ENCODE measurements at regions not wholly inside any gene's neighbourhood (a gene's known extent, or its start where the extent isn't known, plus 50 kb on each side); places are given as distances from the start of the nearest gene placed in this dataset.
"Not testable (repeated sequence)": the region's sequence is repeated elsewhere in the genome, so short reads cannot be mapped to it uniquely, and the experiment has no call there.

DNA sequence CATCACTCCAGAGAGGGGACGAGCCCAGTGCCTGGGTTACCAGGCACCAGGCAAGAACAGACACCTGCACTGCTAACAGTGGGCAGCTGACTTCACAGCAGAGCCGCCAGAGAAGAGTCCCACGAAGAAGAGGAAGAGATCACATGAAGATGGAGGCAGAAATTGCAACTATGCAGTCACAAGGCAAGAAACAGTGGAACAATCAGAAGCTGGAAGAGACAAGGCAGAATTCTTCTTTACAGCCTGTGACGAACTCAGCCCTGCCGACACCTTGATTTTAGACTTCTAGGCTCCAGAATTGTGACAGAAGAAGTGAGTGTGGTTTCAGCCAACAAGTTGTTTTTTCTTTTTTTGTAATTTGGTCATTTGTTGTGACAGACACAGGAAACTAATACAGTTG, 59.2 kb downstream of the IL12A start:
- H3K4me3 ChIP-seq (ENCODE audit: low read depth, low read length): no peak overlapping the region
- DNase-seq (ENCODE audit: low read depth): no peak
- TF ChIP-seq, protein P1, sequence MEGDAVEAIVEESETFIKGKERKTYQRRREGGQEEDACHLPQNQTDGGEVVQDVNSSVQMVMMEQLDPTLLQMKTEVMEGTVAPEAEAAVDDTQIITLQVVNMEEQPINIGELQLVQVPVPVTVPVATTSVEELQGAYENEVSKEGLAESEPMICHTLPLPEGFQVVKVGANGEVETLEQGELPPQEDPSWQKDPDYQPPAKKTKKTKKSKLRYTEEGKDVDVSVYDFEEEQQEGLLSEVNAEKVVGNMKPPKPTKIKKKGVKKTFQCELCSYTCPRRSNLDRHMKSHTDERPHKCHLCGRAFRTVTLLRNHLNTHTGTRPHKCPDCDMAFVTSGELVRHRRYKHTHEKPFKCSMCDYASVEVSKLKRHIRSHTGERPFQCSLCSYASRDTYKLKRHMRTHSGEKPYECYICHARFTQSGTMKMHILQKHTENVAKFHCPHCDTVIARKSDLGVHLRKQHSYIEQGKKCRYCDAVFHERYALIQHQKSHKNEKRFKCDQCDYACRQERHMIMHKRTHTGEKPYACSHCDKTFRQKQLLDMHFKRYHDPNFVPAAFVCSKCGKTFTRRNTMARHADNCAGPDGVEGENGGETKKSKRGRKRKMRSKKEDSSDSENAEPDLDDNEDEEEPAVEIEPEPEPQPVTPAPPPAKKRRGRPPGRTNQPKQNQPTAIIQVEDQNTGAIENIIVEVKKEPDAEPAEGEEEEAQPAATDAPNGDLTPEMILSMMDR (conservative IDR thresholded peaks at IDR 0.05; ENCODE audit: low read depth, low read length): no peak

GRCh38 chr3:160049038-160049437, 60.4 kb downstream of the IL12A start:
- no peak for DNase-seq (ENCODE audit: low read depth)
- no peak overlapping the region for H3K4me3 ChIP-seq (ENCODE audit: low read depth, low read length)
- TF ChIP-seq, protein P1 (conservative IDR thresholded peaks at IDR 0.05; ENCODE audit: low read depth, low read length): no peak

GRCh38 chr3:160049565-160049964, 60.9 kb downstream of the IL12A start:
- no peak overlapping the region for H3K4me3 ChIP-seq (ENCODE audit: low read depth, low read length)
- DNase-seq (ENCODE audit: low read depth): no peak
- TF ChIP-seq, protein P1 (conservative IDR thresholded peaks at IDR 0.05; ENCODE audit: low read depth, low read length): no peak

DNA sequence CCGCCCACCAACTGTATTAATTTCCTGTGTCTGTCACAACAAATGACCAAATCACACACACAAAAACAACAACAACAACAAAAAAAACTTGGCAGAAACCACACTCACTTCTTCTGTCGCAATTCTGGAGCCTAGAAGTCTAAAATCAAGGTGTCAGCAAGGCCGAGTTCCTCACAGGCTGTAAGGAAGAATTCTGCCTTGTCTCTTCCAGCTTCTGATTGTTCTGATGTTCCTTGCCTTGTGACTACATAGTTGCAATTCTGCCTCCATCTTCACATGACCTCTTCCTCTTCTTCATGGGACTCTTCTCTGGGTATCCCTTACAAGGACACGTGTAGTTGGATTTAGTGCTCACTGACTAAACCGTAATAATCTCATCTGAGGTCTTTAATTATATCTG, 61.4 kb downstream of the IL12A start:
- TF ChIP-seq, protein P1 (conservative IDR thresholded peaks at IDR 0.05; ENCODE audit: low read depth, low read length): no peak
- DNase-seq (ENCODE audit: low read depth): no peak
- H3K4me3 ChIP-seq (ENCODE audit: low read depth, low read length): no peak overlapping the region

DNA sequence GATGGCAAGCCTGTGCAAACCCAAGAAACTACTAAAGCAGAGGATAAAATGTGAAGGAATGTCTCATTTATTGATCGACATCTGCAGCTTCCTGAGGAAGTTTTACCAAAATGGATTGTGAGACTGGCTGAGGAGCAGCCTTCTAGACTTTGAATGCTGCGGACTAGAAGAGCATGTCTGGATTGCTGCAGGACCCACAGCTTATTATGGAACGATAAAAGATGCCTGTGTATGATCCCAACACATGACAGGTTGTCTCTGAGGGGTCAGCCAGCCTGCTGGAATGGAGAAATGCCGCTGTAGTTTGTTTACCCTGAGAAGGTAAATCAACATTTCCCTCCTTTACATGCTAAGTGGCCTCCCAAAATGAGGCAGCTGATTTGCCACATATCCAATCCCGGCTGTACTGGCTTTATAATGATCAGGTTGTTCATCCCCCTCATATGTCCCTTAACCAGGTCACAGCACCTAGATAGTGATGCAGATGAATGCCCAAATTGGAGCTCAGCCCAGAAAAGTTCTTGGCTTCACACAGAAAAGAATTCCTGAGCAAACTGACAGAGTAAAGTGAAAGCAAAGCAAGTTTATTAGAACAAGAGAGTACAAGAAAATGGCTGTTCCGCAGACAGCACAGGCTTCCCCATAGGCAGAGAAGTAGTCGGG, 63.9 kb downstream of the IL12A start:
- TF ChIP-seq, protein P1 (conservative IDR thresholded peaks at IDR 0.05; ENCODE audit: low read depth, low read length): no peak
- peak; percentile 63 for DNase-seq (ENCODE audit: low read depth)
- no peak overlapping the region for H3K4me3 ChIP-seq (ENCODE audit: low read depth, low read length)

- no peak overlapping the region for H3K4me3 ChIP-seq (ENCODE audit: low read depth, low read length)
- no peak for DNase-seq (ENCODE audit: low read depth)
- TF ChIP-seq, protein P1 (conservative IDR thresholded peaks at IDR 0.05; ENCODE audit: low read depth, low read length): no peak
Observed at GRCh38 chr3:160053048-160053391, 64.4 kb downstream of the IL12A start.

DNA sequence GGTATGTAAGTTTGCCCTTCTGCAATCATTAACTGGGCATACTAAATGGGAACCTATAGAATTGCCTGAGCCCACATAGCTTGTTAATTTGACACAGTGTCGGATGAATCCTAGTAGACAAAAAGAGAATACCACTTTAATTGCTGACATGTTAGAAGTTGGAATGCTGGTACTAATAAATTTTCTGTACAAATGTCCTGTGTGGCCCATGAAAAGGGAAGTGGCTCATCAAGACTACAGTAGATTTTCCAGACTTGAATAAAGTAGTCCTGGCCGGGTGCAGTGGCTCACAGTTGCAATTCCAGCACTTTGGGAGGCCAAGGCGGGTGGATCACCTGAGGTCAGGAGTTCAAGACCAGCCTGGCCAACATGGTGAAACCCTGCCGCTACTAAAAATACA, 66.2 kb downstream of the IL12A start:
- DNase-seq (ENCODE audit: low read depth); H3K4me3 ChIP-seq (ENCODE audit: low read depth, low read length): not testable (repeated sequence)

All from choroid plexus epithelial cell (primary cell).